Smooth muscle cell (in vitro differentiated cells): ENCODE measurements at regions not wholly inside any gene's neighbourhood (a gene's known extent, or its start where the extent isn't known, plus 50 kb on each side); places are given as distances from the start of the nearest gene placed in this dataset.

Experiments
- DNase-seq: peaks from one replicate; lab custom pipeline; 2025; ENCODE audit not compliant: unreplicated experiment; lab: John Stamatoyannopoulos, UW
- H2AFZ ChIP-seq: fragments of 200-600 bp; sonication (generic); 2 replicates; pipeline ENCODE4 v1.6.0; 2016; ENCODE audit warnings: antibody characterized with exemption, low read depth, mild to moderate bottlenecking
- H3F3A ChIP-seq: fragments of 200-600 bp; sonication (generic); 2 replicates; pipeline ENCODE4 v1.6.0; 2017; ENCODE audit warnings: antibody characterized with exemption, low read depth
- H3K27ac ChIP-seq: fragments of 200-600 bp; sonication (generic); 2 replicates; pipeline ENCODE4 v1.5.1; 2016; ENCODE audit warnings: low read depth, mild to moderate bottlenecking
- H3K27me3 ChIP-seq: fragments of 200-600 bp; sonication (generic); 2 replicates; pipeline ENCODE4 v1.6.1; 2016; ENCODE audit warnings: low read depth, mild to moderate bottlenecking
- H3K36me3 ChIP-seq: fragments of 200-600 bp; sonication (generic); 2 replicates; pipeline ENCODE4 v1.5.1; 2016; ENCODE audit warnings: low read depth
- H3K4me1 ChIP-seq: fragments of 200-600 bp; sonication (generic); 2 replicates; pipeline ENCODE4 v1.5.1; 2016; ENCODE audit warnings: low read depth
- H3K4me2 ChIP-seq: fragments of 200-600 bp; sonication (generic); 2 replicates; pipeline ENCODE4 v1.6.0; 2016; ENCODE audit warnings: mild to moderate bottlenecking
- H3K4me3 ChIP-seq: fragments of 200-600 bp; sonication (generic); 2 replicates; pipeline ENCODE4 v1.5.1; 2016; ENCODE audit warnings: mild to moderate bottlenecking
- H3K79me2 ChIP-seq: fragments of 200-600 bp; sonication (generic); 2 replicates; pipeline ENCODE4 v1.6.0; 2016; ENCODE audit warnings: low read depth, mild to moderate bottlenecking
- H3K9ac ChIP-seq: fragments of 200-600 bp; sonication (generic); 2 replicates; pipeline ENCODE4 v1.6.0; 2016; ENCODE audit warnings: low read depth
- H3K9me3 ChIP-seq: fragments of 200-600 bp; sonication (generic); replicated peaks from 2 replicates; pipeline ENCODE4 v1.5.1; 2016; ENCODE audit warnings: low read depth
- H4K20me1 ChIP-seq: fragments of 200-600 bp; sonication (generic); 2 replicates; pipeline ENCODE4 v1.6.0; 2016; ENCODE audit warnings: low read depth
- CTCF ChIP-seq: fragments of 200-600 bp; sonication (generic); IDR thresholded peaks from 2 replicates; pipeline ENCODE4 v1.5.1; 2017; ENCODE audit warnings: borderline replicate concordance, mild to moderate bottlenecking, antibody characterized with exemption; ENCODE audit not compliant: insufficient read depth, poor library complexity, severe bottlenecking
- WGBS: methylation state at CpG from one replicate; pipeline ENCODE4 v1.1.7; 2016; ENCODE audit warnings: low lambda C conversion rate; 5-methylcytosine and 5-hydroxymethylcytosine counted together

DNA sequence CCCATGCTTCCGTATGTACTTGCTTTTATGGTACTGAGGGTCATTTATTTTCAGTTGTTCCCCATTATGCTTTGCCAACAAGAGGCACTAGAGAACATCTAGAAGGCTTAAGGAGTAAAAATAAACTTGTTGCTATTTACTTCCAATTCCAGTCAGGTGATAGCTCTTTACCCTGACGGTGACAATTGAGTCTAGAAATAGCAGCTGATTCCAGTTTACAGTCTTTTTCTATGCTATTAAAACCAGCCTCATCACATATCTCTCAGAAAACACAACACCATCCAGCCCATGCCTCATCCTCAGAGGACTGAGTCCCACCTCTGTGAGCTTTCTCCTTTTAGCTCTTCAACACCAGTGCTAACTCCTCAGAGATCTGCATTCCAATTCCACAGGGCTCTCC lies 327.0 kb downstream of the GPD2 start:
- 92% methylated on average over 2 of the region's 2 CpGs for WGBS
- no peak overlapping the region for H3K9ac ChIP-seq
- no peaks in the 10 kb centered on the region for H3K9me3 ChIP-seq
- H3K27ac ChIP-seq: no peak overlapping the region
- no peaks in the 10 kb centered on the region for H3K79me2 ChIP-seq
- H3F3A ChIP-seq: no peaks in the 10 kb centered on the region
- no peak for DNase-seq
- H3K36me3 ChIP-seq: no peaks in the 10 kb centered on the region
- H3K4me2 ChIP-seq: no peak overlapping the region
- H3K4me3 ChIP-seq: no peak overlapping the region
- no peaks in the 10 kb centered on the region for H4K20me1 ChIP-seq
- TF ChIP-seq CTCF: no peak
- no peaks in the 10 kb centered on the region for H3K27me3 ChIP-seq
- no peak overlapping the region for H2AFZ ChIP-seq
- no peaks in the 10 kb centered on the region for H3K4me1 ChIP-seq

DNA sequence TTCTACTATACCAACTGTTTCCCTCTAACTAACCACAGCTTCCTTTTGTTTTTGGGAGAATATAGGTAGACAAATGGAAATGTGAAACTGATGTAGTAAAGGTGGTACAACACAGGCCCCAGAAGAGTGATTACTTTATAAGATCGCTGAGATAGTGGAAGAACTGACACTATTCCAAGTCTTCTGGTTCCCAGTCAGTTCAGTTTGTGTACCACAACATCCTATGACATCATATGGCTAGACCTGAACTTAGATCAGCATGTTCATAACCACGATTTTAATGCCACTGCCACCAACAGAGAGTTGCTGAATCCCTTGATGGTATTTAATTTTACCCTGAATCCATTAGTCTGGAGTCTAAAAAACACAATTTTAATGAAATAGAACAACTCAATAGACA lies 328.9 kb downstream of the GPD2 start:
- no peak overlapping the region for H3K27ac ChIP-seq
- WGBS: 71% methylated on average over 2 of the region's 2 CpGs
- no peak overlapping the region for H2AFZ ChIP-seq
- no peak for DNase-seq
- H3K36me3 ChIP-seq: no peaks in the 10 kb centered on the region
- no peak overlapping the region for H3K4me3 ChIP-seq
- no peak for TF ChIP-seq CTCF
- no peak overlapping the region for H3K4me2 ChIP-seq
- no peaks in the 10 kb centered on the region for H3K4me1 ChIP-seq
- no peaks in the 10 kb centered on the region for H3K27me3 ChIP-seq
- H3K9ac ChIP-seq: no peak overlapping the region
- peaks cover 2% of the 10 kb centered on the region for H3K9me3 ChIP-seq
- H3K79me2 ChIP-seq: no peaks in the 10 kb centered on the region
- no peaks in the 10 kb centered on the region for H4K20me1 ChIP-seq
- no peaks in the 10 kb centered on the region for H3F3A ChIP-seq

DNA sequence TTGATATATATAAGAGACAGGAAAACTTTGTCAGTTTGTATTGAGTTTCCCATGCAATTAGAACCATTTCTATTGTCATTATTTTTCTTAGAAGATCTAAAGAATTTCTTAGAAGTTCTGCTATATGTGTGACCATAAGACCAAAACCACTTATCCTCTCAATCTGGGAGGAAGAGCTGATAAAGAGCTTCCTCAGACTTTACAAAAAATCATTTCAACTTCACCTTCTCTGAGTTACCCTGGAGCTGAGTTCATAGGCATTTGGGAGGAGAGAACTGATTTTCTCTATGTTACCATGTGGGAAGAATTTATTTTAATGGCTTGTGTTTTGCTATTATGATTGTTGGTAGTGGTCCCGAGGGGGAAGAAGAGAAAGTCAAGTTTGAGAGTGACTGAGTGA lies 329.3 kb downstream of the GPD2 start:
- WGBS: 85% methylated on average over 1 of the region's 1 CpG
- H3K4me3 ChIP-seq: no peak overlapping the region
- no peaks in the 10 kb centered on the region for H3K36me3 ChIP-seq
- DNase-seq: no peak
- no peak overlapping the region for H3K4me2 ChIP-seq
- no peaks in the 10 kb centered on the region for H3K79me2 ChIP-seq
- no peak overlapping the region for H3K27ac ChIP-seq
- no peak for TF ChIP-seq CTCF
- H3K9me3 ChIP-seq: peaks cover 3% of the 10 kb centered on the region
- no peaks in the 10 kb centered on the region for H4K20me1 ChIP-seq
- no peak overlapping the region for H2AFZ ChIP-seq
- H3K27me3 ChIP-seq: no peaks in the 10 kb centered on the region
- H3F3A ChIP-seq: no peaks in the 10 kb centered on the region
- H3K4me1 ChIP-seq: no peaks in the 10 kb centered on the region
- no peak overlapping the region for H3K9ac ChIP-seq

DNA sequence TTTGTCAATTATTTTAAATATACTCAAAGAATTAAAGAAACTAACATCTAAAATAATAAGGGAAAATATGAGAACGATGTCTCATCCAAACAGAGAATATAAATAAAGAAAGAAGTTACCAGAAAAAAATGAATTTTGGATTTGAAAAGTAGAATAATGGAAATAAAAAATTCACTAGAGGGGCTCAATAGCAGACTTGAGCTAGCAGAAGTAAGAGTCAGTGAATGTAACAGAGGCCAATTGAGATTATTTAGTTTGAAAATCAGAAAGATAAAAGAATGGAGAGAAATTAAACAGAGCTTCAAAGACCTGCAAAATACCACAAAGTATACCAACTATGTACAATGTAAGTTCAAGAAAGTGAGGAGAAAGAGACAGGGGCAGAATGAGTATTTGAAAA lies 333.6 kb downstream of the GPD2 start:
- Histone ChIP-seq H3K4me2 (no peak overlapping the region), H3K79me2 (no peaks in the 10 kb centered on the region), H2AFZ (no peak overlapping the region), H3K27ac (no peak overlapping the region), H3K4me1 (no peaks in the 10 kb centered on the region), H3F3A (no peaks in the 10 kb centered on the region), H3K36me3 (no peaks in the 10 kb centered on the region), H3K4me3 (no peak overlapping the region), H3K27me3 (no peaks in the 10 kb centered on the region), H4K20me1 (no peaks in the 10 kb centered on the region), H3K9ac (no peak overlapping the region), H3K9me3 (peaks cover 3% of the 10 kb centered on the region)
- DNase-seq: no peak
- WGBS: 83% methylated on average over 1 of the region's 1 CpG
- TF ChIP-seq CTCF: no peak
